PC-3 (cell line): ENCODE measurements at regions not wholly inside any gene's neighbourhood (a gene's known extent, or its start where the extent isn't known, plus 50 kb on each side); places are given as distances from the start of the nearest gene placed in this dataset.

Source experiments
- ATAC-seq: fragments of 200-7000 bp; cut with Tn5 transposase; 2 replicates; pipeline ENCODE4 v1.9.1; 2020; ENCODE audit warnings: mild to moderate bottlenecking, moderate library complexity
- BruUV-seq: library from RNA; stranded (reverse); fragments of 400-500 nt; replicated peaks from 2 replicates; lab custom pipeline; 2021; lab: Mats Ljungman, UMichigan
- CTCF ChIA-PET: fragments of 300-600 bp; sonication (Branson Sonifier 250); formaldehyde crosslinking; loops from one replicate; lab custom pipeline; 2022; ENCODE audit warnings: antibody characterized with exemption; lab: Charles Lee
- POLR2A ChIA-PET: fragments of 300-600 bp; sonication (Branson Sonifier 250); formaldehyde crosslinking; loops from one replicate; lab custom pipeline; 2022; ENCODE audit warnings: antibody characterized with exemption; ENCODE audit not compliant: unreplicated experiment; lab: Charles Lee
- DNase-seq: peaks from one replicate; pipeline ENCODE4 v3.0.0-alpha.2; 2015
- H2AFZ ChIP-seq: fragments of 300-600 bp; sonication (generic); 2 replicates; pipeline ENCODE4 v1.6.0; 2016; ENCODE audit warnings: antibody characterized with exemption, low read length
- H3F3A ChIP-seq: fragments of 300-600 bp; sonication (generic); one replicate; pipeline ENCODE4 v1.6.0; 2017; ENCODE audit warnings: antibody characterized with exemption, low read length, control low read depth, mild to moderate bottlenecking; ENCODE audit not compliant: unreplicated experiment
- H3K27ac ChIP-seq: fragments of 300-600 bp; sonication (generic); 2 replicates; pipeline ENCODE4 v1.5.1; 2016; ENCODE audit warnings: mild to moderate bottlenecking, low read length
- H3K27me3 ChIP-seq: fragments of 300-600 bp; sonication (generic); 2 replicates; pipeline ENCODE4 v1.6.1; 2016; ENCODE audit warnings: low read length, mixed read lengths
- H3K36me3 ChIP-seq: fragments of 300-600 bp; sonication (generic); 2 replicates; pipeline ENCODE4 v1.6.1; 2016; ENCODE audit warnings: low read depth, mixed run types, low read length, mixed read lengths
- H3K4me1 ChIP-seq: fragments of 300-600 bp; sonication (generic); 2 replicates; pipeline ENCODE4 v1.5.1; 2016; ENCODE audit warnings: low read length; ENCODE audit not compliant: insufficient read depth
- H3K4me2 ChIP-seq: fragments of 300-600 bp; sonication (generic); 2 replicates; pipeline ENCODE4 v1.6.0; 2016; ENCODE audit warnings: low read length
- H3K4me3 ChIP-seq: fragments of 300-600 bp; sonication (generic); 2 replicates; pipeline ENCODE4 v1.5.1; 2016; ENCODE audit warnings: mild to moderate bottlenecking, low read length, mixed read lengths
- H3K79me2 ChIP-seq: fragments of 300-600 bp; sonication (generic); 2 replicates; pipeline ENCODE4 v1.6.1; 2017; ENCODE audit warnings: low read length, mixed read lengths
- H3K9ac ChIP-seq: fragments of 300-600 bp; sonication (generic); 2 replicates; pipeline ENCODE4 v1.6.0; 2016; ENCODE audit warnings: mild to moderate bottlenecking, low read length
- H3K9me2 ChIP-seq: fragments of 300-600 bp; sonication (generic); replicated peaks from 2 replicates; pipeline ENCODE4 v1.6.1; 2016; ENCODE audit warnings: mixed run types, low read length, mixed read lengths
- H3K9me3 ChIP-seq: fragments of 300-600 bp; sonication (generic); 2 replicates; pipeline ENCODE4 v1.6.1; 2016; ENCODE audit warnings: low read length, mixed read lengths
- H4K20me1 ChIP-seq: fragments of 300-600 bp; sonication (generic); 2 replicates; pipeline ENCODE4 v1.6.1; 2016; ENCODE audit warnings: low read length, mixed read lengths
- CTCF ChIP-seq: fragments of 300-600 bp; sonication (generic); conservative IDR thresholded peaks from 2 replicates; pipeline ENCODE4 v1.5.1; 2017; ENCODE audit warnings: antibody characterized with exemption, low read depth, mild to moderate bottlenecking, low read length
- EZH2 ChIP-seq: fragments of 300-600 bp; sonication (generic); IDR thresholded peaks from one replicate; pipeline ENCODE4 v1.6.1; 2017; ENCODE audit warnings: antibody characterized with exemption, mild to moderate bottlenecking, low read length; ENCODE audit not compliant: unreplicated experiment
- EZH2phosphoT487 ChIP-seq: fragments of 300-600 bp; sonication (generic); IDR thresholded peaks from 2 replicates; pipeline ENCODE4 v1.6.1; 2018; ENCODE audit warnings: mild to moderate bottlenecking, antibody characterized with exemption, low read length, borderline replicate concordance
- intact Hi-C: fragments of 100-400 bp; cut with micrococcal nuclease; formaldehyde crosslinking; loops from 2 replicates; pipeline ENCODE4 v1.9.0; 2023

GRCh38 chr15:96804754-96805153, 474.3 kb downstream of the NR2F2 start:
- TF ChIP-seq CTCF (no peak), EZH2phosphoT487 (no peak), EZH2 (no peak)
- H3K27me3 ChIP-seq = peaks cover 63% of the 10 kb centered on the region

GRCh38 chr15:96807361-96807760, 476.9 kb downstream of the NR2F2 start:
- no peak overlapping the region for H3K9ac ChIP-seq
- no peak overlapping the region for H2AFZ ChIP-seq
- no peaks in the 10 kb centered on the region for H3K79me2 ChIP-seq
- CTCF ChIA-PET = no interaction called here
- H3F3A ChIP-seq = no peaks in the 10 kb centered on the region
- DNase-seq (no peak), ATAC-seq (no peak)
- no peaks in the 10 kb centered on the region for H3K9me2 ChIP-seq
- H3K4me2 ChIP-seq = no peak overlapping the region
- no peaks in the 10 kb centered on the region for H4K20me1 ChIP-seq
- no TSS peak for BruUV-seq
- no peak overlapping the region for H3K27ac ChIP-seq
- H3K4me1 ChIP-seq = no peaks in the 10 kb centered on the region
- peaks cover 51% of the 10 kb centered on the region for H3K27me3 ChIP-seq
- POLR2A ChIA-PET = no interaction called here
- no peaks in the 10 kb centered on the region for H3K36me3 ChIP-seq
- no peak for TF ChIP-seq EZH2phosphoT487
- no peak for TF ChIP-seq EZH2
- no peak for TF ChIP-seq CTCF
- H3K4me3 ChIP-seq = no peak overlapping the region
- H3K9me3 ChIP-seq = no peaks in the 10 kb centered on the region
- intact Hi-C loops = no loop called here

More at GRCh38 chr15:96804754-96805153, 474.3 kb downstream of the NR2F2 start:
- Histone ChIP-seq H3K79me2 (no peaks in the 10 kb centered on the region), H3K4me2 (no peak overlapping the region), H2AFZ (no peak overlapping the region), H4K20me1 (no peaks in the 10 kb centered on the region), H3K27ac (no peak overlapping the region), H3K9me2 (no peaks in the 10 kb centered on the region), H3K36me3 (no peaks in the 10 kb centered on the region), H3K4me1 (no peaks in the 10 kb centered on the region), H3F3A (no peaks in the 10 kb centered on the region), H3K4me3 (no peak overlapping the region), H3K9ac (no peak overlapping the region), H3K9me3 (no peaks in the 10 kb centered on the region)
- no peak for DNase-seq
- POLR2A ChIA-PET = no interaction called here
- intact Hi-C loops = no loop called here
- CTCF ChIA-PET = no interaction called here
- no TSS peak for BruUV-seq
- no peak for ATAC-seq

- CTCF ChIA-PET = no interaction called here
- ATAC-seq (no peak), DNase-seq (no peak)
- Histone ChIP-seq H3K27ac (no peak overlapping the region), H3K9ac (no peak overlapping the region), H3K9me3 (no peaks in the 10 kb centered on the region), H3K4me3 (no peak overlapping the region), H4K20me1 (no peaks in the 10 kb centered on the region), H3K4me2 (no peak overlapping the region), H2AFZ (no peak overlapping the region), H3K4me1 (no peaks in the 10 kb centered on the region), H3F3A (no peaks in the 10 kb centered on the region), H3K9me2 (no peaks in the 10 kb centered on the region), H3K79me2 (no peaks in the 10 kb centered on the region), H3K27me3 (0 out of 2 replicates have a peak, but pooled peaks cover 3% of the 10 kb centered on the region), H3K36me3 (no peaks in the 10 kb centered on the region)
- intact Hi-C loops = no loop called here
- POLR2A ChIA-PET = no interaction called here
- BruUV-seq = no TSS peak
- TF ChIP-seq EZH2 = no peak
- no peak for TF ChIP-seq EZH2phosphoT487
- TF ChIP-seq CTCF = no peak
These were observed 487.4 kb downstream of the NR2F2 start for GRCh38 chr15:96817900-96818299.
